H9 (cell line): ENCODE measurements at regions not wholly inside any gene's neighbourhood (a gene's known extent, or its start where the extent isn't known, plus 50 kb on each side); places are given as distances from the start of the nearest gene placed in this dataset.

Source experiments
- DNase-seq: peaks from one replicate; pipeline ENCODE4 v3.0.0-alpha.2; 2017
- H2AFZ ChIP-seq: one replicate; pipeline ENCODE4 v1.6.1; 2013; ENCODE audit warnings: mild to moderate bottlenecking, low read length, control low read depth, moderate library complexity
- H2AK5ac ChIP-seq: 2 replicates; pipeline ENCODE4 v1.6.1; 2013; ENCODE audit warnings: low read length, control low read depth, mixed read lengths; ENCODE audit not compliant: insufficient read length
- H2BK120ac ChIP-seq: one replicate; pipeline ENCODE4 v1.6.1; 2013; ENCODE audit warnings: low read depth, mild to moderate bottlenecking, low read length, control low read depth, inconsistent platforms; ENCODE audit not compliant: poor library complexity, severe bottlenecking
- H2BK12ac ChIP-seq: 2 replicates; pipeline ENCODE4 v1.6.1; 2013; ENCODE audit warnings: low read length, control low read depth, mixed read lengths, low read depth; ENCODE audit not compliant: insufficient read length
- H2BK15ac ChIP-seq: 2 replicates; pipeline ENCODE4 v1.6.1; 2013; ENCODE audit warnings: low read depth, low read length, control low read depth
- H2BK20ac ChIP-seq: one replicate; pipeline ENCODE4 v1.6.1; 2013; ENCODE audit warnings: low read depth, mild to moderate bottlenecking, low read length, control low read depth, inconsistent platforms; ENCODE audit not compliant: poor library complexity, severe bottlenecking
- H2BK5ac ChIP-seq: 2 replicates; pipeline ENCODE4 v1.6.1; 2013; ENCODE audit warnings: low read length, control low read depth, mixed read lengths; ENCODE audit not compliant: insufficient read length
- H3K14ac ChIP-seq: 2 replicates; pipeline ENCODE4 v1.6.1; 2013; ENCODE audit warnings: low read length, control low read depth; ENCODE audit not compliant: insufficient read depth
- H3K18ac ChIP-seq: 2 replicates; pipeline ENCODE4 v1.6.1; 2013; ENCODE audit warnings: low read depth, mild to moderate bottlenecking, mixed read lengths, low read length, control low read depth; ENCODE audit not compliant: insufficient read length
- H3K23ac ChIP-seq: 2 replicates; pipeline ENCODE4 v1.6.1; 2013; ENCODE audit warnings: low read length, control low read depth, mixed read lengths, low read depth; ENCODE audit not compliant: insufficient read length
- H3K23me2 ChIP-seq: 2 replicates; pipeline ENCODE4 v1.6.1; 2013; ENCODE audit warnings: low read depth, mild to moderate bottlenecking, mixed read lengths, low read length, control low read depth; ENCODE audit not compliant: insufficient read length, poor library complexity, severe bottlenecking
- H3K27ac ChIP-seq: 2 replicates; pipeline ENCODE4 v1.5.1; 2013; ENCODE audit warnings: low read length, control low read depth, mixed read lengths, low read depth; ENCODE audit not compliant: insufficient read length
- H3K27me3 ChIP-seq: 2 replicates; pipeline ENCODE4 v1.6.1; 2013; ENCODE audit warnings: low read length, control low read depth, inconsistent platforms; ENCODE audit not compliant: insufficient read depth
- H3K4ac ChIP-seq: 2 replicates; pipeline ENCODE4 v1.6.1; 2013; ENCODE audit warnings: low read depth, mild to moderate bottlenecking, control low read depth, inconsistent platforms, low read length, moderate library complexity
- H3K4me1 ChIP-seq: 2 replicates; pipeline ENCODE4 v1.6.1; 2013; ENCODE audit warnings: low read length, control low read depth, inconsistent platforms; ENCODE audit not compliant: insufficient read depth
- H3K4me2 ChIP-seq: 2 replicates; pipeline ENCODE4 v1.6.1; 2013; ENCODE audit warnings: low read length, control low read depth, mixed read lengths; ENCODE audit not compliant: insufficient read length, insufficient read depth
- H3K56ac ChIP-seq: 2 replicates; pipeline ENCODE4 v1.6.1; 2013; ENCODE audit warnings: low read depth, mild to moderate bottlenecking, mixed read lengths, low read length, control low read depth; ENCODE audit not compliant: insufficient read length
- H3K79me1 ChIP-seq: 2 replicates; pipeline ENCODE4 v1.6.1; 2013; ENCODE audit warnings: low read depth, mild to moderate bottlenecking, moderate library complexity, low read length, control low read depth, inconsistent platforms; ENCODE audit not compliant: insufficient read depth, poor library complexity, severe bottlenecking
- H3K79me2 ChIP-seq: 2 replicates; pipeline ENCODE4 v1.6.1; 2013; ENCODE audit warnings: low read length, control low read depth, inconsistent platforms; ENCODE audit not compliant: insufficient read depth
- H3K9ac ChIP-seq: 2 replicates; pipeline ENCODE4 v1.6.1; 2013; ENCODE audit warnings: low read length, control low read depth, mixed read lengths; ENCODE audit not compliant: insufficient read length; ENCODE audit errors: extremely low read depth
- H3K9me3 ChIP-seq: one replicate; pipeline ENCODE4 v1.6.1; 2013; ENCODE audit warnings: low read depth, low read length, inconsistent platforms; ENCODE audit not compliant: control insufficient read depth
- H3T11ph ChIP-seq: one replicate; pipeline ENCODE4 v1.6.1; 2013; ENCODE audit warnings: mild to moderate bottlenecking, low read length, control low read depth, inconsistent platforms
- H4K20me1 ChIP-seq: one replicate; pipeline ENCODE4 v1.6.1; 2013; ENCODE audit not compliant: control insufficient read depth, insufficient read length, insufficient read depth
- H4K5ac ChIP-seq: 2 replicates; pipeline ENCODE4 v1.6.1; 2013; ENCODE audit warnings: low read depth, mild to moderate bottlenecking, mixed read lengths, low read length, control low read depth; ENCODE audit not compliant: insufficient read length
- H4K8ac ChIP-seq: replicated peaks from 2 replicates; pipeline ENCODE4 v1.6.1; 2013; ENCODE audit warnings: low read length, control low read depth, mixed read lengths, low read depth; ENCODE audit not compliant: insufficient read length
- H4K91ac ChIP-seq: 2 replicates; pipeline ENCODE4 v1.6.1; 2013; ENCODE audit warnings: low read depth, mild to moderate bottlenecking, moderate library complexity, mixed read lengths, low read length, control low read depth; ENCODE audit not compliant: insufficient read length
- H3K27ac Mint-ChIP-seq, 3 experiments: 2 replicates in 2 of 3; 3 replicates in 1 of 3; pipeline ENCODE4 v1.8.0; 2020 to 2021; ENCODE audit warnings: mixed read lengths in 3 of 3, mild to moderate bottlenecking in 1 of 3, moderate library complexity in 1 of 3
- H3K27me3 Mint-ChIP-seq: 2 replicates; pipeline ENCODE4 v1.8.0; 2021; ENCODE audit warnings: low read depth, mild to moderate bottlenecking, moderate library complexity, mixed read lengths
- H3K36me3 Mint-ChIP-seq, 3 experiments: 2 replicates in 2 of 3; 3 replicates in 1 of 3; pipeline ENCODE4 v1.8.0; 2020 to 2021; ENCODE audit warnings: low read depth in 3 of 3, mixed read lengths in 3 of 3; ENCODE audit not compliant: insufficient read depth in 1 of 3
- H3K4me1 Mint-ChIP-seq, 2 experiments: 2 replicates each; pipeline ENCODE4 v1.8.0; 2020; ENCODE audit warnings: mixed read lengths in 2 of 2
- H3K4me3 Mint-ChIP-seq, 2 experiments: 2 replicates in 1 of 2; 3 replicates in 1 of 2; pipeline ENCODE4 v1.8.0; 2020 to 2021; ENCODE audit warnings: mild to moderate bottlenecking in 2 of 2, mixed read lengths in 2 of 2, moderate library complexity in 1 of 2
- H3K9me3 Mint-ChIP-seq, 2 experiments: 2 replicates in 1 of 2; 3 replicates in 1 of 2; pipeline ENCODE4 v1.8.0; 2020; ENCODE audit warnings: mild to moderate bottlenecking in 2 of 2, mixed read lengths in 2 of 2, moderate library complexity in 1 of 2
- WGBS: extraction: QIAGEN DNeasy Blood & Tissue Kit; methylation state at CpG from one replicate; pipeline ENCODE4 v1.1.7; 2013; ENCODE audit warnings: missing lambda C conversion rate, low lambda C conversion rate, mixed read lengths; ENCODE audit not compliant: insufficient read length; ENCODE audit errors: extremely low coverage; 5-methylcytosine and 5-hydroxymethylcytosine counted together
- TF ChIP-seq, protein P1 (sequence below): fragments of 200-600 bp; sonication (generic); conservative IDR thresholded peaks from 3 replicates; pipeline ENCODE4 v1.8.0; 2021; ENCODE audit warnings: antibody characterized with exemption, mild to moderate bottlenecking

DNA sequence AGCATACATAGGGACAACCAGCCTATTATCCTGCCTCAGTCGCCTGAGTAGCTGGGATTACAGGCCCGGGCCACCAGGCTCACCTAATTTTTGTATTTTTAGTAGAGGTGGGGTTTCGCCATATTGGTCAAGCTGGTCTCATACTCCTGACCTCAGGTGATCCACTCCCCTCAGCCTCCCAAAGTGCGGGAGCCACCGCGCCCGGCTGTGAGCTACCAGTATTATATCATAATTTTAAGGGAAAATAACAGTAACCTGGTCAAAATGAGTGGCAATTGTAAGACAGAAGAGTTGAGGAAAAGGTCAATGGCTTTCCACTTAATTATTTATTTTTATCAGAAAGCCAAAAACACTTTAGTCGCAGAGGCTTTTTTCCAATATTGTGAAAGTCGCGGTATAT is 652.6 kb upstream of the BCHE start:
- Histone ChIP-seq H3K79me1 (no peaks in the 10 kb centered on the region), H4K20me1 (no peaks in the 10 kb centered on the region), H2BK15ac (no peak overlapping the region), H3K14ac (no peak overlapping the region), H3K4ac (no peak overlapping the region), H2BK12ac (no peak overlapping the region), H2BK120ac (no peak overlapping the region), H4K8ac (no peak overlapping the region), H3K79me2 (no peaks in the 10 kb centered on the region), H3T11ph (no peak overlapping the region), H3K23me2 (no peaks in the 10 kb centered on the region), H3K18ac (no peak overlapping the region), H2BK5ac (no peak overlapping the region), H3K23ac (no peak overlapping the region), H3K56ac (no peak overlapping the region), H4K5ac (no peak overlapping the region), H3K4me1 (no peaks in the 10 kb centered on the region), H3K9ac (no peak overlapping the region), H2AFZ (no peak overlapping the region), H3K9me3 (no peaks in the 10 kb centered on the region), H3K4me2 (no peak overlapping the region), H3K27ac (no peak overlapping the region), H2AK5ac (no peak overlapping the region), H3K27me3 (no peaks in the 10 kb centered on the region), H2BK20ac (no peak overlapping the region), H4K91ac (no peak overlapping the region)
- no peaks in the 10 kb centered on the region for H3K36me3 Mint-ChIP-seq
- peaks cover 1% of the 10 kb centered on the region; the same call in 1 of the 2 replicates for H3K27me3 Mint-ChIP-seq
- H3K4me1 Mint-ChIP-seq = no peaks in the 10 kb centered on the region
- no peak overlapping the region for H3K27ac Mint-ChIP-seq
- H3K9me3 Mint-ChIP-seq = no peaks in the 10 kb centered on the region
- no CpG with 5 or more reads among the region's 10 CpGs for WGBS
- H3K4me3 Mint-ChIP-seq = no peak overlapping the region
- DNase-seq = no peak
- TF ChIP-seq, protein P1, sequence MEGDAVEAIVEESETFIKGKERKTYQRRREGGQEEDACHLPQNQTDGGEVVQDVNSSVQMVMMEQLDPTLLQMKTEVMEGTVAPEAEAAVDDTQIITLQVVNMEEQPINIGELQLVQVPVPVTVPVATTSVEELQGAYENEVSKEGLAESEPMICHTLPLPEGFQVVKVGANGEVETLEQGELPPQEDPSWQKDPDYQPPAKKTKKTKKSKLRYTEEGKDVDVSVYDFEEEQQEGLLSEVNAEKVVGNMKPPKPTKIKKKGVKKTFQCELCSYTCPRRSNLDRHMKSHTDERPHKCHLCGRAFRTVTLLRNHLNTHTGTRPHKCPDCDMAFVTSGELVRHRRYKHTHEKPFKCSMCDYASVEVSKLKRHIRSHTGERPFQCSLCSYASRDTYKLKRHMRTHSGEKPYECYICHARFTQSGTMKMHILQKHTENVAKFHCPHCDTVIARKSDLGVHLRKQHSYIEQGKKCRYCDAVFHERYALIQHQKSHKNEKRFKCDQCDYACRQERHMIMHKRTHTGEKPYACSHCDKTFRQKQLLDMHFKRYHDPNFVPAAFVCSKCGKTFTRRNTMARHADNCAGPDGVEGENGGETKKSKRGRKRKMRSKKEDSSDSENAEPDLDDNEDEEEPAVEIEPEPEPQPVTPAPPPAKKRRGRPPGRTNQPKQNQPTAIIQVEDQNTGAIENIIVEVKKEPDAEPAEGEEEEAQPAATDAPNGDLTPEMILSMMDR = no peak
